ENCODE measurements at regions not wholly inside any gene's neighbourhood (a gene's known extent, or its start where the extent isn't known, plus 50 kb on each side); places are given as distances from the start of the nearest gene placed in this dataset.

GRCh38 chr6:56345376-56345995 lies 98.1 kb upstream of the COL21A1 start:
- no peak for DNase-seq

GRCh38 chr6:56343295-56343694 lies 95.9 kb upstream of the COL21A1 start:
- DNase-seq: no peak

- no peak for DNase-seq
Measured at GRCh38 chr6:56339524-56339923, 92.1 kb upstream of the COL21A1 start.

- no peak for DNase-seq
Measured at GRCh38 chr6:56335726-56336125, 88.3 kb upstream of the COL21A1 start.

GRCh38 chr6:56334937-56335336 lies 87.6 kb upstream of the COL21A1 start:
- DNase-seq: no peak

GRCh38 chr6:56329271-56330050 lies 82.1 kb upstream of the COL21A1 start:
- DNase-seq: no peak

- no peak for DNase-seq
Measured at GRCh38 chr6:56328728-56329090, 81.3 kb upstream of the COL21A1 start.

- DNase-seq: no peak
Measured at GRCh38 chr6:56327946-56328727, 80.8 kb upstream of the COL21A1 start.

- no peak for DNase-seq
Measured at GRCh38 chr6:56324396-56324795, 77.0 kb upstream of the COL21A1 start.

- DNase-seq: no peak
Measured at GRCh38 chr6:56318851-56319250, 71.5 kb upstream of the COL21A1 start.

- no peak for DNase-seq
Measured at GRCh38 chr6:56314683-56315523, 67.5 kb upstream of the COL21A1 start.

GRCh38 chr6:56311533-56312448 lies 64.4 kb upstream of the COL21A1 start:
- DNase-seq: no peak

- DNase-seq: no peak
Measured at GRCh38 chr6:56311061-56311460, 63.7 kb upstream of the COL21A1 start.

- no peak for DNase-seq
Measured at GRCh38 chr6:56310241-56310640, 62.9 kb upstream of the COL21A1 start.

GRCh38 chr6:56299916-56300315 lies 52.5 kb upstream of the COL21A1 start:
- DNase-seq: no peak

GRCh38 chr6:56297022-56297989 lies 49.9 kb upstream of the COL21A1 start:
- no peak for DNase-seq
